ENCODE measurements at regions not wholly inside any gene's neighbourhood (a gene's known extent, or its start where the extent isn't known, plus 50 kb on each side); places are given as distances from the start of the nearest gene placed in this dataset.

GRCh38 chr2:83359336-83359735 is 1099.7 kb downstream of the SUCLG1 start:
- TF ChIP-seq CTCF (IDR thresholded peaks at IDR 0.05; ENCODE audit: low read length) (no peak), EZH2 (IDR thresholded peaks at IDR 0.05; ENCODE audit: borderline replicate concordance, low read length) (no peak)
